ENCODE measurements at regions not wholly inside any gene's neighbourhood (a gene's known extent, or its start where the extent isn't known, plus 50 kb on each side); places are given as distances from the start of the nearest gene placed in this dataset.

GRCh38 chr15:61697796-61698195, 362.5 kb downstream of the VPS13C start:
- TF ChIP-seq EZH2phosphoT487 (IDR thresholded peaks at IDR 0.05; ENCODE audit: low read depth) (no peak), CTCF (IDR thresholded peaks at IDR 0.05; ENCODE audit: low read depth, low read length) (no peak)

Measured in OCI-LY3 (cell line).